MM.1S (cell line): ENCODE measurements at regions not wholly inside any gene's neighbourhood (a gene's known extent, or its start where the extent isn't known, plus 50 kb on each side); places are given as distances from the start of the nearest gene placed in this dataset.

Source experiments
- DNase-seq: peaks from one replicate; pipeline ENCODE4 v3.0.0-alpha.2; 2015
- H2AFZ ChIP-seq: fragments of 300-600 bp; sonication (generic); 2 replicates; pipeline ENCODE4 v1.6.0; 2016; ENCODE audit warnings: antibody characterized with exemption, low read length
- H3F3A ChIP-seq: fragments of 300-600 bp; sonication (generic); 2 replicates; pipeline ENCODE4 v1.6.1; 2016; ENCODE audit warnings: mild to moderate bottlenecking, antibody characterized with exemption, low read length, moderate library complexity, mixed read lengths; ENCODE audit not compliant: insufficient read depth
- H3K27ac ChIP-seq: fragments of 300-600 bp; sonication (generic); 2 replicates; pipeline ENCODE4 v1.5.1; 2016; ENCODE audit warnings: mild to moderate bottlenecking, low read length
- H3K27me3 ChIP-seq: fragments of 300-600 bp; sonication (generic); replicated peaks from 2 replicates; pipeline ENCODE4 v1.6.0; 2016; ENCODE audit warnings: low read length; ENCODE audit not compliant: insufficient read depth
- H3K36me3 ChIP-seq: fragments of 300-600 bp; sonication (generic); replicated peaks from 2 replicates; pipeline ENCODE4 v1.6.1; 2016; ENCODE audit warnings: mild to moderate bottlenecking, low read length, mixed read lengths; ENCODE audit not compliant: insufficient read depth
- H3K4me1 ChIP-seq: fragments of 300-600 bp; sonication (generic); 2 replicates; pipeline ENCODE4 v1.6.1; 2016; ENCODE audit warnings: low read length, mixed read lengths
- H3K4me2 ChIP-seq: fragments of 300-600 bp; sonication (generic); 2 replicates; pipeline ENCODE4 v1.6.0; 2016; ENCODE audit warnings: low read depth, low read length
- H3K4me3 ChIP-seq: fragments of 300-600 bp; sonication (generic); 2 replicates; pipeline ENCODE4 v1.5.1; 2016; ENCODE audit warnings: low read length, mixed read lengths
- H3K79me2 ChIP-seq: fragments of 300-600 bp; sonication (generic); 2 replicates; pipeline ENCODE4 v1.6.1; 2016; ENCODE audit warnings: mixed run types, low read length, mixed read lengths
- H3K9ac ChIP-seq: fragments of 300-600 bp; sonication (generic); 2 replicates; pipeline ENCODE4 v1.6.1; 2016; ENCODE audit warnings: low read length, mixed read lengths
- H3K9me2 ChIP-seq: fragments of 300-600 bp; sonication (generic); replicated peaks from 2 replicates; pipeline ENCODE4 v1.6.1; 2016; ENCODE audit warnings: mild to moderate bottlenecking, low read length, mixed read lengths; ENCODE audit not compliant: insufficient read depth
- H3K9me3 ChIP-seq: fragments of 300-600 bp; sonication (generic); replicated peaks from 2 replicates; pipeline ENCODE4 v1.6.1; 2016; ENCODE audit warnings: mild to moderate bottlenecking, low read length, mixed read lengths; ENCODE audit not compliant: insufficient read depth
- H4K20me1 ChIP-seq: fragments of 300-600 bp; sonication (generic); 2 replicates; pipeline ENCODE4 v1.6.1; 2016; ENCODE audit warnings: mild to moderate bottlenecking, low read length, moderate library complexity, mixed read lengths; ENCODE audit not compliant: insufficient read depth
- CTCF ChIP-seq: fragments of 300-600 bp; sonication (generic); IDR thresholded peaks from 2 replicates; pipeline ENCODE4 v1.5.1; 2016; ENCODE audit warnings: antibody characterized with exemption, low read length, mixed read lengths
- EZH2 ChIP-seq: fragments of 300-600 bp; sonication (generic); optimal IDR thresholded peaks from 2 replicates; pipeline ENCODE3; 2017; ENCODE audit warnings: low read depth, mild to moderate bottlenecking, antibody characterized with exemption, low read length, mixed read lengths
- EZH2phosphoT487 ChIP-seq: fragments of 300-600 bp; sonication (generic); IDR thresholded peaks from 2 replicates; pipeline ENCODE4 v1.6.1; 2018; ENCODE audit warnings: antibody characterized with exemption, low read length

- Histone ChIP-seq H3K9me2 (no peaks in the 10 kb centered on the region), H3K9me3 (no peaks in the 10 kb centered on the region), H2AFZ (no peak overlapping the region), H3K4me3 (no peak overlapping the region), H3K36me3 (no peaks in the 10 kb centered on the region), H3K27ac (no peak overlapping the region), H3K4me2 (no peak overlapping the region), H3K27me3 (no peaks in the 10 kb centered on the region), H4K20me1 (no peaks in the 10 kb centered on the region), H3K4me1 (no peaks in the 10 kb centered on the region), H3F3A (no peaks in the 10 kb centered on the region), H3K9ac (no peak overlapping the region), H3K79me2 (no peaks in the 10 kb centered on the region)
- no peak for DNase-seq
- TF ChIP-seq EZH2: no peak
- no peak for TF ChIP-seq EZH2phosphoT487
- TF ChIP-seq CTCF: no peak
Measured at GRCh38 chr5:93070938-93071337, 510.1 kb downstream of the NR2F1-AS1 start.

- H3K4me1 ChIP-seq: no peaks in the 10 kb centered on the region
- H3K9me3 ChIP-seq: no peaks in the 10 kb centered on the region
- H3K4me2 ChIP-seq: no peak overlapping the region
- H3K27me3 ChIP-seq: no peaks in the 10 kb centered on the region
- H3K27ac ChIP-seq: no peak overlapping the region
- H3K9me2 ChIP-seq: no peaks in the 10 kb centered on the region
- no peak overlapping the region for H3K9ac ChIP-seq
- DNase-seq: no peak
- no peaks in the 10 kb centered on the region for H3K36me3 ChIP-seq
- TF ChIP-seq CTCF (no peak), EZH2 (no peak), EZH2phosphoT487 (no peak)
- no peaks in the 10 kb centered on the region for H3F3A ChIP-seq
- no peaks in the 10 kb centered on the region for H3K79me2 ChIP-seq
- no peak overlapping the region for H2AFZ ChIP-seq
- H3K4me3 ChIP-seq: no peak overlapping the region
- no peaks in the 10 kb centered on the region for H4K20me1 ChIP-seq
Measured at GRCh38 chr5:93069276-93069675, 511.7 kb downstream of the NR2F1-AS1 start.

- Histone ChIP-seq H3K9me2 (no peaks in the 10 kb centered on the region), H3K9ac (no peak overlapping the region), H2AFZ (no peak overlapping the region), H4K20me1 (no peaks in the 10 kb centered on the region), H3K4me1 (no peaks in the 10 kb centered on the region), H3K36me3 (no peaks in the 10 kb centered on the region), H3F3A (no peaks in the 10 kb centered on the region), H3K79me2 (no peaks in the 10 kb centered on the region), H3K4me3 (no peak overlapping the region), H3K27ac (no peak overlapping the region), H3K27me3 (no peaks in the 10 kb centered on the region), H3K4me2 (no peak overlapping the region), H3K9me3 (no peaks in the 10 kb centered on the region)
- DNase-seq: no peak
- TF ChIP-seq EZH2phosphoT487: no peak
- TF ChIP-seq CTCF: peak; percentile 30
- no peak for TF ChIP-seq EZH2
Measured at GRCh38 chr5:93062548-93062947, 518.5 kb downstream of the NR2F1-AS1 start.
